ENCODE measurements at regions not wholly inside any gene's neighbourhood (a gene's known extent, or its start where the extent isn't known, plus 50 kb on each side); places are given as distances from the start of the nearest gene placed in this dataset.

- H2AFZ ChIP-seq (ENCODE audit: low read depth) = no peak overlapping the region
- H3K9me3 ChIP-seq = no peaks in the 10 kb centered on the region
- no peaks in the 10 kb centered on the region for H3K36me3 ChIP-seq (replicated peaks in 1 of 2; ENCODE audit: control insufficient read depth in 1 of 2, insufficient read depth in 2 of 2, low read length in 1 of 2)
- TF ChIP-seq TCF12 (IDR thresholded peaks at IDR 0.05) (no peak), MEF2A (IDR thresholded peaks at IDR 0.05; ENCODE audit: borderline replicate concordance, low read depth) (no peak), FOXM1 (IDR thresholded peaks at IDR 0.05; ENCODE audit: low read depth) (no peak)
- no peak overlapping the region for H3K9ac ChIP-seq
- no peaks in the 10 kb centered on the region for H4K20me1 ChIP-seq (ENCODE audit: insufficient read depth)
- CTCF ChIA-PET = no interaction called here
- no peak overlapping the region for H3K27ac ChIP-seq (ENCODE audit: low read depth in 2 of 2, low read length in 1 of 2)
- no peaks in the 10 kb centered on the region for H3K79me2 ChIP-seq (ENCODE audit: insufficient read depth)
- POLR2A ChIA-PET = no interaction called here
- H3K4me2 ChIP-seq = no peak overlapping the region
- H3K4me1 ChIP-seq (ENCODE audit: control insufficient read depth in 1 of 2, insufficient read depth in 2 of 2, low read depth in 1 of 2, low read length in 1 of 2) = no peaks in the 10 kb centered on the region
- no peak for DNase-seq
- no peaks in the 10 kb centered on the region for H3K9me2 ChIP-seq
- no peak overlapping the region for H3K4me3 ChIP-seq (ENCODE audit: low read depth in 2 of 2, low read length in 1 of 2)
- H3K27me3 ChIP-seq (ENCODE audit: insufficient read depth) = no peaks in the 10 kb centered on the region
- H3F3A ChIP-seq (replicated peaks; ENCODE audit: insufficient read depth) = no peaks in the 10 kb centered on the region
These were observed 132.3 kb downstream of the CCDC59 start for GRCh38 chr12:82225871-82226270.

GRCh38 chr12:82223426-82223825, 134.8 kb downstream of the CCDC59 start:
- H3K9me2 ChIP-seq = no peaks in the 10 kb centered on the region
- H3K9me3 ChIP-seq = no peaks in the 10 kb centered on the region; the same call in 1 of the 2 replicates
- H3K4me1 ChIP-seq (ENCODE audit: control insufficient read depth in 1 of 2, insufficient read depth in 2 of 2, low read depth in 1 of 2, low read length in 1 of 2) = no peaks in the 10 kb centered on the region
- H3K9ac ChIP-seq = no peak overlapping the region
- H3F3A ChIP-seq (replicated peaks; ENCODE audit: insufficient read depth) = no peaks in the 10 kb centered on the region
- no peaks in the 10 kb centered on the region for H3K27me3 ChIP-seq (ENCODE audit: insufficient read depth)
- no peak overlapping the region for H3K4me2 ChIP-seq
- H3K36me3 ChIP-seq (replicated peaks in 1 of 2; ENCODE audit: control insufficient read depth in 1 of 2, insufficient read depth in 2 of 2, low read length in 1 of 2) = no peaks in the 10 kb centered on the region
- DNase-seq = no peak
- CTCF ChIA-PET = no interaction called here
- no peaks in the 10 kb centered on the region for H3K79me2 ChIP-seq (ENCODE audit: insufficient read depth)
- H4K20me1 ChIP-seq (ENCODE audit: insufficient read depth) = no peaks in the 10 kb centered on the region
- no peak overlapping the region for H2AFZ ChIP-seq (ENCODE audit: low read depth)
- H3K4me3 ChIP-seq (ENCODE audit: low read depth in 2 of 2, low read length in 1 of 2) = no peak overlapping the region
- H3K27ac ChIP-seq (ENCODE audit: low read depth in 2 of 2, low read length in 1 of 2) = no peak overlapping the region
- POLR2A ChIA-PET = no interaction called here
- WGBS (ENCODE audit: low lambda C conversion rate) = 12% methylated on average over 4 of the region's 4 CpGs
- TF ChIP-seq SIN3A (IDR thresholded peaks at IDR 0.05; ENCODE audit: borderline replicate concordance, low read depth, low read length) (no peak), CHD2 (IDR thresholded peaks at IDR 0.05; ENCODE audit: low read length, partially characterized antibody) (no peak), NRF1 (IDR thresholded peaks at IDR 0.05; ENCODE audit: low read depth, low read length) (no peak), GABPA (IDR thresholded peaks at IDR 0.05; ENCODE audit: low read depth) (no peak), TEAD4 (IDR thresholded peaks at IDR 0.05; ENCODE audit: borderline replicate concordance, insufficient read depth) (no peak), RCOR1 (IDR thresholded peaks at IDR 0.05; ENCODE audit: low read length) (no peak), JUND (IDR thresholded peaks at IDR 0.05) (no peak), FOXJ3 (CRISPR knock-in tag; IDR thresholded peaks at IDR 0.05) (no peak), ZBTB33 (IDR thresholded peaks at IDR 0.05; ENCODE audit: borderline replicate concordance, low read depth) (no peak), MEF2A (IDR thresholded peaks at IDR 0.05; ENCODE audit: borderline replicate concordance, low read depth) (no peak), NFIC (IDR thresholded peaks at IDR 0.05; ENCODE audit: borderline replicate concordance) (no peak), RXRA (IDR thresholded peaks at IDR 0.05; ENCODE audit: borderline replicate concordance, low read depth) (no peak), FOSL2 (IDR thresholded peaks at IDR 0.05; ENCODE audit: borderline replicate concordance, low read depth) (no peak), USF2 (IDR thresholded peaks at IDR 0.05; ENCODE audit: borderline replicate concordance, low read depth, low read length) (no peak), SMC3 (IDR thresholded peaks at IDR 0.05; ENCODE audit: low read depth, low read length) (no peak), USF1 (IDR thresholded peaks at IDR 0.05; ENCODE audit: borderline replicate concordance, low read depth) (no peak), GATA2 (CRISPR knock-in tag; IDR thresholded peaks at IDR 0.05) (no peak)
